H1 (cell line): ENCODE measurements at regions not wholly inside any gene's neighbourhood (a gene's known extent, or its start where the extent isn't known, plus 50 kb on each side); places are given as distances from the start of the nearest gene placed in this dataset.

Experiments
- CTCF ChIA-PET: fragments of 300-600 bp; sonication (Branson Sonifier 250); formaldehyde crosslinking; loops from one replicate; lab custom pipeline; 2021; ENCODE audit not compliant: partially characterized antibody; lab: Charles Lee
- POLR2A ChIA-PET: fragments of 300-600 bp; sonication (Branson Sonifier 250); formaldehyde crosslinking; loops from one replicate; lab custom pipeline; 2021; ENCODE audit warnings: inconsistent platforms; ENCODE audit not compliant: partially characterized antibody; lab: Charles Lee
- DNase-seq, 2 experiments: peaks; one replicate each; pipeline versions ENCODE4 v3.0.0 to v3.0.0-alpha.2; 2010 to 2022; ENCODE audit warnings: low spot score in 2 of 2, low read depth in 1 of 2, mixed read lengths in 1 of 2
- FAIRE-seq: peaks from 2 replicates; lab custom pipeline; 2011; peaks lifted over from hg19 to GRCh38; lab: Jason Lieb, UNC
- H2AFZ ChIP-seq: 2 replicates; pipeline ENCODE4 v1.8.1; 2012; ENCODE audit warnings: low read length, inconsistent platforms
- H2AK5ac ChIP-seq: 2 replicates; pipeline ENCODE4 v1.6.1; 2013; ENCODE audit warnings: low read depth, low read length
- H2BK120ac ChIP-seq: replicated peaks from 2 replicates; pipeline ENCODE3; 2013; ENCODE audit warnings: low read depth, low read length, inconsistent platforms
- H2BK12ac ChIP-seq: 2 replicates; pipeline ENCODE4 v1.6.1; 2013; ENCODE audit warnings: low read depth, low read length
- H2BK15ac ChIP-seq: 2 replicates; pipeline ENCODE4 v1.6.1; 2013; ENCODE audit warnings: low read length
- H2BK20ac ChIP-seq: 2 replicates; pipeline ENCODE4 v1.6.1; 2013; ENCODE audit warnings: low read length
- H2BK5ac ChIP-seq: 2 replicates; pipeline ENCODE4 v1.6.1; 2013; ENCODE audit warnings: low read depth, low read length
- H3K14ac ChIP-seq: 2 replicates; pipeline ENCODE4 v1.6.1; 2013; ENCODE audit warnings: inconsistent platforms; ENCODE audit not compliant: insufficient read length
- H3K18ac ChIP-seq: 2 replicates; pipeline ENCODE4 v1.6.1; 2013; ENCODE audit warnings: low read length; ENCODE audit errors: extremely low read depth
- H3K23ac ChIP-seq: 2 replicates; pipeline ENCODE4 v1.6.1; 2013; ENCODE audit warnings: inconsistent platforms; ENCODE audit not compliant: insufficient read length
- H3K23me2 ChIP-seq: 2 replicates; pipeline ENCODE4 v1.6.1; 2013; ENCODE audit warnings: low read depth, low read length
- H3K27ac ChIP-seq: 2 replicates; pipeline ENCODE4 v1.6.1; 2011; ENCODE audit warnings: low read depth, low read length, inconsistent platforms
- H3K27me3 ChIP-seq, 4 experiments: replicated peaks in 1 of 4; 1 replicate in 1 of 4; 2 replicates in 3 of 4; pipeline versions ENCODE4 v1.6.1 to v1.8.1; 2011 to 2013; ENCODE audit warnings: low read length in 3 of 4, mild to moderate bottlenecking in 3 of 4, inconsistent platforms in 2 of 4, mixed read lengths in 2 of 4, moderate library complexity in 1 of 4; ENCODE audit not compliant: control insufficient read depth in 3 of 4, insufficient read depth in 3 of 4; ENCODE audit errors: extremely low read depth in 1 of 4
- H3K36me3 ChIP-seq, 4 experiments: 2 replicates each; pipeline versions ENCODE4 v1.6.1 to v1.8.1; 2011 to 2013; ENCODE audit warnings: mild to moderate bottlenecking in 4 of 4, low read length in 3 of 4, moderate library complexity in 2 of 4, control low read depth in 1 of 4, inconsistent platforms in 1 of 4; ENCODE audit not compliant: insufficient read depth in 4 of 4, control insufficient read depth in 2 of 4
- H3K4ac ChIP-seq: replicated peaks from 2 replicates; pipeline ENCODE3; 2013; ENCODE audit warnings: low read length, low read depth, mixed read lengths, inconsistent platforms; ENCODE audit not compliant: insufficient read length
- H3K4me1 ChIP-seq, 4 experiments: replicated peaks in 1 of 4; 1 replicate in 1 of 4; 2 replicates in 3 of 4; pipeline versions ENCODE4 v1.6.1 to v1.8.1; 2011 to 2013; ENCODE audit warnings: low read length in 3 of 4, inconsistent platforms in 2 of 4, mixed read lengths in 1 of 4; ENCODE audit not compliant: insufficient read depth in 4 of 4, control insufficient read depth in 3 of 4
- H3K4me2 ChIP-seq, 2 experiments: 2 replicates each; pipeline versions ENCODE4 v1.6.1 to v1.8.1; 2011 to 2013; ENCODE audit warnings: low read depth in 2 of 2, low read length in 2 of 2, control low read depth in 1 of 2, inconsistent platforms in 1 of 2, mild to moderate bottlenecking in 1 of 2; ENCODE audit not compliant: insufficient read depth in 1 of 2
- H3K4me3 ChIP-seq, 4 experiments: fragments of 200-600, 300-600 bp in 1 of 4; sonication (generic), shearing (Covaris generic), sonication (Bioruptor Twin) in 1 of 4; 2 replicates each; pipeline versions ENCODE4 v1.5.1 to v1.8.1; 2011 to 2016; ENCODE audit warnings: low read length in 4 of 4, low read depth in 3 of 4, control low read depth in 2 of 4, inconsistent platforms in 2 of 4, mild to moderate bottlenecking in 2 of 4, mixed read lengths in 1 of 4, moderate library complexity in 1 of 4; ENCODE audit not compliant: insufficient read depth in 2 of 4; ENCODE audit errors: extremely low read depth in 1 of 4
- H3K56ac ChIP-seq: replicated peaks from 2 replicates; pipeline ENCODE3; 2013; ENCODE audit warnings: low read depth, mild to moderate bottlenecking, mixed read lengths, low read length, inconsistent platforms; ENCODE audit not compliant: insufficient read length
- H3K79me1 ChIP-seq: 2 replicates; pipeline ENCODE4 v1.6.1; 2013; ENCODE audit warnings: low read depth, low read length, control low read depth
- H3K79me2 ChIP-seq, 2 experiments: 2 replicates each; pipeline versions ENCODE4 v1.6.1 to v1.8.1; 2012 to 2013; ENCODE audit warnings: low read length in 2 of 2, mild to moderate bottlenecking in 2 of 2, inconsistent platforms in 1 of 2; ENCODE audit not compliant: insufficient read depth in 2 of 2, control insufficient read depth in 1 of 2
- H3K9ac ChIP-seq, 4 experiments: replicated peaks in 1 of 4; 1 replicate in 1 of 4; 2 replicates in 3 of 4; pipeline versions ENCODE4 v1.6.1 to v1.8.1; 2011 to 2013; ENCODE audit warnings: low read depth in 3 of 4, low read length in 3 of 4, control low read depth in 2 of 4, mild to moderate bottlenecking in 2 of 4, moderate library complexity in 2 of 4, inconsistent platforms in 1 of 4; ENCODE audit errors: extremely low read depth in 1 of 4
- H3K9me3 ChIP-seq, 2 experiments: 2 replicates each; pipeline versions ENCODE4 v1.6.1 to v1.8.1; 2012 to 2013; ENCODE audit warnings: mild to moderate bottlenecking in 2 of 2, moderate library complexity in 2 of 2, control low read depth in 1 of 2, inconsistent platforms in 1 of 2, low read depth in 1 of 2, low read length in 1 of 2, mixed read lengths in 1 of 2; ENCODE audit not compliant: insufficient read depth in 2 of 2
- H4K20me1 ChIP-seq, 2 experiments: replicated peaks in 1 of 2; 2 replicates each; pipeline versions ENCODE3 to v1.8.1; 2011 to 2013; ENCODE audit warnings: inconsistent platforms in 2 of 2, low read length in 2 of 2, mild to moderate bottlenecking in 1 of 2; ENCODE audit not compliant: insufficient read depth in 2 of 2, control insufficient read depth in 1 of 2
- H4K5ac ChIP-seq: 2 replicates; pipeline ENCODE4 v1.6.1; 2013; ENCODE audit warnings: low read length, low read depth, mixed read lengths, inconsistent platforms; ENCODE audit not compliant: insufficient read length
- H4K8ac ChIP-seq: 2 replicates; pipeline ENCODE4 v1.8.0; 2013; ENCODE audit warnings: mild to moderate bottlenecking, moderate library complexity, low read length, inconsistent platforms; ENCODE audit not compliant: insufficient read depth; ENCODE audit errors: extremely low read depth
- H4K91ac ChIP-seq: replicated peaks from 2 replicates; pipeline ENCODE3; 2013; ENCODE audit warnings: low read length, mixed read lengths, inconsistent platforms; ENCODE audit not compliant: insufficient read length
- CTBP2 ChIP-seq: IDR thresholded peaks from 2 replicates; pipeline ENCODE4 v1.7.0; 2011; ENCODE audit warnings: borderline replicate concordance, mild to moderate bottlenecking, moderate library complexity, mixed read lengths, low read length; ENCODE audit not compliant: insufficient read depth, insufficient read length
- HDAC6 ChIP-seq: IDR thresholded peaks from one replicate; pipeline ENCODE4 v1.7.1; 2012; ENCODE audit warnings: low read depth, mild to moderate bottlenecking, inconsistent platforms, low read length, moderate library complexity
- JUN ChIP-seq: IDR thresholded peaks from 2 replicates; pipeline ENCODE4 v1.6.1; 2011; ENCODE audit warnings: low read depth, mild to moderate bottlenecking, improper control_type of control experiment, low read length
- MAFK ChIP-seq: IDR thresholded peaks from 2 replicates; pipeline ENCODE4 v1.6.1; 2012; ENCODE audit warnings: low read depth, mild to moderate bottlenecking, improper control_type of control experiment, low read length
- RNF2 ChIP-seq: fragments of 200-900, 300-1000 bp; sonication (generic); IDR thresholded peaks from 2 replicates; pipeline ENCODE4 v1.7.1; 2016; ENCODE audit warnings: borderline replicate concordance, low read depth, mild to moderate bottlenecking, antibody characterized with exemption, low read length; ENCODE audit not compliant: poor library complexity, severe bottlenecking; ENCODE audit errors: missing control alignments
- SAP30 ChIP-seq: fragments of 300-600 bp; sonication (generic); IDR thresholded peaks from 2 replicates; pipeline ENCODE4 v1.7.1; 2012; ENCODE audit warnings: low read length, moderate library complexity, mild to moderate bottlenecking, inconsistent platforms; ENCODE audit not compliant: insufficient read depth, insufficient replicate concordance
- SIRT6 ChIP-seq: IDR thresholded peaks from one replicate; pipeline ENCODE4 v1.7.1; 2012; ENCODE audit warnings: low read length, inconsistent platforms
- WGBS, 2 experiments: shearing (Covaris generic) in 1 of 2; methylation state at CpG; one replicate each; pipeline versions ENCODE4 v1.1.6 to v1.1.7; 2013 to 2015; ENCODE audit warnings: low lambda C conversion rate in 2 of 2, mixed read lengths in 2 of 2, inconsistent platforms in 1 of 2, low coverage in 1 of 2, missing lambda C conversion rate in 1 of 2; ENCODE audit not compliant: insufficient replicate concordance in 2 of 2, insufficient coverage in 1 of 2, insufficient read length in 1 of 2; ENCODE audit errors: extremely low coverage in 1 of 2, missing lambda C conversion rate in 1 of 2; 5-methylcytosine and 5-hydroxymethylcytosine counted together

GRCh38 chr12:47328831-47329545 lies 249.2 kb upstream of the AMIGO2 start:
- H3K4me1 ChIP-seq = no peaks in the 10 kb centered on the region
- H4K20me1 ChIP-seq = no peaks in the 10 kb centered on the region
- no peak overlapping the region for H2BK120ac ChIP-seq
- H3K9ac ChIP-seq = no peak overlapping the region
- H3K23ac ChIP-seq = no peak overlapping the region
- no peak overlapping the region for H2BK20ac ChIP-seq
- ChIA-PET CTCF (no interaction called here), POLR2A (no interaction called here)
- no peak overlapping the region for H3K4me2 ChIP-seq
- no peak overlapping the region for H3K18ac ChIP-seq
- H2BK15ac ChIP-seq = no peak overlapping the region
- no peak overlapping the region for H4K91ac ChIP-seq
- H3K56ac ChIP-seq = no peak overlapping the region
- H3K14ac ChIP-seq = no peak overlapping the region
- no peaks in the 10 kb centered on the region for H3K23me2 ChIP-seq
- H3K27me3 ChIP-seq = no peaks in the 10 kb centered on the region
- H3K4me3 ChIP-seq = no peak overlapping the region
- H4K5ac ChIP-seq = no peak overlapping the region
- no peak overlapping the region for H3K27ac ChIP-seq
- no peak overlapping the region for H3K4ac ChIP-seq
- no peak overlapping the region for H2BK12ac ChIP-seq
- H3K79me2 ChIP-seq = no peaks in the 10 kb centered on the region
- H3K9me3 ChIP-seq = peaks cover 0 to 7% of the 10 kb centered on the region in 2 experiments; a peak in 1 of 4 replicates
- TF ChIP-seq HDAC6 (no peak), RNF2 (no peak), SIRT6 (no peak), JUN (no peak), SAP30 (no peak), CTBP2 (no peak), MAFK (no peak)
- H4K8ac ChIP-seq = no peak overlapping the region
- no peak overlapping the region for H2AK5ac ChIP-seq
- no peak overlapping the region for H2AFZ ChIP-seq
- H3K79me1 ChIP-seq = no peaks in the 10 kb centered on the region
- no peak overlapping the region for H2BK5ac ChIP-seq
- no peak for DNase-seq
- no peak for FAIRE-seq
- WGBS, 2 experiments = 100% methylated on average over 1 of the region's 1 CpG; no CpG with 5 or more reads in 1 of the 2 experiments
- no peaks in the 10 kb centered on the region for H3K36me3 ChIP-seq
